Right lobe of liver (tissue), 4 donors: ENCODE measurements at regions not wholly inside any gene's neighbourhood (a gene's known extent, or its start where the extent isn't known, plus 50 kb on each side); places are given as distances from the start of the nearest gene placed in this dataset.

Experiments
- POLR2A ChIP-seq: fragments of 450-650 bp; IDR thresholded peaks from one replicate; pipeline ENCODE4 v1.6.1; 2017; ENCODE audit warnings: antibody characterized with exemption, mild to moderate bottlenecking
- TF ChIP-seq, protein P1 (sequence below), 4 donors: fragments of 200-600 bp in 3 of 4; fragments of 450-650 bp in 1 of 4; IDR thresholded peaks; one replicate each; pipeline versions ENCODE4 v1.5.1 to v1.8.0; 2016 to 2022; ENCODE audit warnings: antibody characterized with exemption in 4 of 4, mild to moderate bottlenecking in 2 of 4
- donor health status: DM: no; HTN: no; CAD: no.
- donor health status: DM: no; HTN: no; CAD: no.
- donor health status: DM: no; HTN: yes; CAD: no.

DNA sequence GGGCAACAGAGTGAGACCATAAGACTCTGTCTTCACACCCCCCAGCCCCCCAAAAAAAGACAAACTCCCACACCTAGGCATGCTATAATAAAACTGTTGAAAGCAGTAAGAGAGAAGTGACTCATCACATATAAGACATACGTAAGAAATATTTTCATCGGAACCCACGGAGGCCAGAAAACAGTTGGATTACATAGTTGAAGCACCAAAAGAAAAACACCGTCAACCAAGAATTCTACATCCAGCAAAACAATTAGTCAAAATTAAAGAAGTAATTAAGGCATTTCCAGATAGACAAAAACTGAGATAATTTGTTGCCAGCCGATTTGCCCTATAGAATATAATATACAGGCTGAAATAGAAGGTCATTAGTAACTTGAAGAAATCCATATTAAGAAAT, 128.7 kb downstream of the VAPA start:
- TF ChIP-seq POLR2A, result no peak
- TF ChIP-seq, protein P1, sequence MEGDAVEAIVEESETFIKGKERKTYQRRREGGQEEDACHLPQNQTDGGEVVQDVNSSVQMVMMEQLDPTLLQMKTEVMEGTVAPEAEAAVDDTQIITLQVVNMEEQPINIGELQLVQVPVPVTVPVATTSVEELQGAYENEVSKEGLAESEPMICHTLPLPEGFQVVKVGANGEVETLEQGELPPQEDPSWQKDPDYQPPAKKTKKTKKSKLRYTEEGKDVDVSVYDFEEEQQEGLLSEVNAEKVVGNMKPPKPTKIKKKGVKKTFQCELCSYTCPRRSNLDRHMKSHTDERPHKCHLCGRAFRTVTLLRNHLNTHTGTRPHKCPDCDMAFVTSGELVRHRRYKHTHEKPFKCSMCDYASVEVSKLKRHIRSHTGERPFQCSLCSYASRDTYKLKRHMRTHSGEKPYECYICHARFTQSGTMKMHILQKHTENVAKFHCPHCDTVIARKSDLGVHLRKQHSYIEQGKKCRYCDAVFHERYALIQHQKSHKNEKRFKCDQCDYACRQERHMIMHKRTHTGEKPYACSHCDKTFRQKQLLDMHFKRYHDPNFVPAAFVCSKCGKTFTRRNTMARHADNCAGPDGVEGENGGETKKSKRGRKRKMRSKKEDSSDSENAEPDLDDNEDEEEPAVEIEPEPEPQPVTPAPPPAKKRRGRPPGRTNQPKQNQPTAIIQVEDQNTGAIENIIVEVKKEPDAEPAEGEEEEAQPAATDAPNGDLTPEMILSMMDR (IDR thresholded peaks at IDR 0.05), result no peak
